SW 1271 (cell line): ENCODE measurements at regions not wholly inside any gene's neighbourhood (a gene's known extent, or its start where the extent isn't known, plus 50 kb on each side); places are given as distances from the start of the nearest gene placed in this dataset.
"Not testable (repeated sequence)": the region's sequence is repeated elsewhere in the genome, so short reads cannot be mapped to it uniquely, and the experiment has no call there.

Experiments
- DNase-seq, 2 experiments: peaks; one replicate each; lab custom pipeline; 2025; lab: John Stamatoyannopoulos, UW

DNA sequence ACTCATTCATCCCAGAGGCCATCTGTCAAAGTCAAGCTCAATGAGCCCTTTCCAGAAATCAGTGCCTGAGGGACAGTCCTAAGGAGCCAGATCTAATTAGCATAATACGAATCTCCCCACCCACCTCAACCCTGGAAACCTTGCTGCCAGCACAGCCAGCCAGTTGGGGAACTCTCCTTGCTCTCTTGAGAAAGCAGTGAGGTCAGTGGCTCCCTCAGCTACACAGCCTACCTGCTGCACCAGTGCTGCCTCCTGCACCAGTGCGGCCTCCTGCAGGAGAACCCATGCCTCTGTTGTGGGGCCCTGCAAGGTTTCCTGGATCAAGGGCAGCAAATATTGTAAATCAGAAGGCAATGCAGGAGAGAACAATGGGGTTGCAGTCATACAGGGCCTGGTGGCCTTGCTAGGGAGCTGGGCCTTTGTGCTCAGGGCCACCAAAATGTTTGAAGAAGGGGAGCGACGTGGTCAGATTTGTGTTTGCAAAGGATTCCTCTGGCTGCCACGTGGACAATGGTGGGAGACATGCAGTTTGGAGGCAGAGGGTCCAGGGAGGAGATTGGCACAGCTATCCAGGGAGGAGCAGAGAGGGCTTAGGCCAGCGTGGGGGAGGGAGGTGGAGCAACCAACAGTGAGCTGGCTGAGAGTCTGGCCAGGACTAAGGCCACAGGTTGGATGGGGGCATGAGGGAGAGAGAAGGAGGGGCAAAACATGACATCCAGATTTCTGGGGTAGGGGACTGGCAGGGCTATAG lies 124.3 kb upstream of the MAMLD1 start:
- DNase-seq = no peak

DNA sequence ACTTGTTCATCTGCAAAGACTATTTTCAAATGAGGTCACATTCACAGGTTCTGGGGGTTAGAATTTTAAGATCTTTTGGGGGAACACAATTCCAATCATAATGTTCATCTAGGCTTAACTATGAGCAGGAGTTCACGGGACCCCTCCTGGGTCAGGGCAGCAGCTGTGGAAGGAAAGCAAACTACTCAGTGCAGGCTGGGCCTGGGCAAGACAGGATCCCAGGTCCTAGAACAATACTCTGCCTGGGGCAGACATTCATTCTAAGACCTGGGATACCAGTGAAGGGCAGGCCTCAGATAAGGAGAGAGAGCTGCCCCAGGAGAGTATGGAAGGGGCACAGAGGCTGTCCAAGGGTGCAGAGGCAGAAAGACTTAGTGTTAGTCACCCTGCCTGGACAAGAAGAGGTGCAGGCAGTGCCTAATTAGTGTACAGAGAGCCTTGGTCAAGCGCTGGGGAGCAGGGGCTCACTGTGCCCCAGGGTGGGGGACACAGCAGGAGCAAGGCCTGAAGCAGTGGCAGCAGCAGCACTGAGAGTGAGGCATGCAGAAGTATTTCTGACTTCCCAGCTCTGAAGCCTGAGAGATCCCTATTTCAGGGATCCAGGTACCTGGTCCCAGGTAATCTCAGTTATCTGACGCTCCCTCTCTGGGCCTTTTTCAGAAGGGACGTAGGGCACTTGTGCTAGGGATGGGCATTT lies 123.0 kb upstream of the MAMLD1 start:
- DNase-seq = no peak

DNA sequence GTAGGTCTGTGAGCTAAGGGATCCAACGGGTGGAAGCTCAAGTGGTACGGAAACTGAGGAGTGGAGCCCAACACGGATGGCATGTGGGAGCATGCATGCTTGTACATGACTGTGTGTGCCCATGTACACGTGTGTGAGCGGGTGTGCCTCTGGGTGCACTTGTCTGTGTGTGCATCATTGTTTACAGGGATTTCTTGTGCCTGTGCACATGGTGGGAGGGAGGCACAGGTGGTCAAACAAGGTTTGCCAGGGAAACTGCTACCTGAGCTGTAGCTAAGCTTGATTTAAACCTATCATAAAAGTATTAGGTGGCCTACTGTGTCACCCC lies 122.5 kb upstream of the MAMLD1 start:
- DNase-seq = no peak

DNA sequence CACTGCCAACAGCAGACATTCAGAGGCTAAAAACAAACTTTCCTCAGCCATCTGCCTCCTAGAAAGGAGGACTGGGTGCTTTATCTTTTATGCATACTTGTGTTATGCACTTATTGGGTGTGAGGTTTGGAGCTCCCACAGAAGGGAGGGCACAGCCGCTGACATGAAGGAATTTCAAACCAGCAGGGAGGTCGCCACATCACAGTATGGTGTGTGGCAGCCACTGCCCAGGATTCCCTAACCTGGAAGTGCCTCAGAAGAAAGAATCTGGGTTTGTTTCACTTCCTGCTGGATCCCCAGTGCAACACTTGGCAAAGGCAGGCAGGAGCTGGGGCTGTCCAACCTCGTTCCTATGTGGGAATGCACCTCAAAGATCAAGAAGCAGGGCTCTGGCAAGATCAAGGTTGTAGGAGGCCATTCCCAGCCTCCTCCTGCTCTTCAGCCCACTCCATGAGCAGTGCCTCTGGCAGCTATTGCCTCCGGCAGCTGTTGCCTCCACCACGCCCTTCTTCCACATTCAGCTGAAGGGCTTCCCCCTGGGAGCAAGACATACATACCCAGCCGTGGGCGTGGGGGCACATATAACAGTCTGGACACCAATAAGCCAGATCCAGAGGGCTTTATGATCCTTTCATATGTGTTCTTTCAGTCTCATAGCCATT lies 109.0 kb upstream of the MAMLD1 start:
- no peak for DNase-seq

DNA sequence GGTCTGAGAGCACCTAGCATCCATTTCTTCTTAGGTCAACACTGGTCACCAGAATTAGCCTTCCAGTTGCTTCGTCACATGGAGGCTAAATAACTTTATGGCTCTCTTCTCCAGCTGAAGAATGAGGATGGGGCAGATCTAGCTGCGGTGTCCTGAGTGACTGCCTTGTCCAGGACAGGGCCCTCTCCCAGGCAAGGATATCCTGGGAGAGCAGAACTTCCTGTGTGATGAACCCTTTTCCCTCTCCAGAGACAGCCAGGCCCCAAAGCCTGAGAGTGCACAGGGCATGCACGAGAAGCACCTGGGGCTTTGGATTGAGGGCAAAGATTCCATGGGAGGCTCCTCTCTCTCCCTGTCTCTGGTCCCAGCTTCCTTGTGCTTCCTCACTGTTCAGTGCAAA lies 108.2 kb upstream of the MAMLD1 start:
- DNase-seq = no peak

DNA sequence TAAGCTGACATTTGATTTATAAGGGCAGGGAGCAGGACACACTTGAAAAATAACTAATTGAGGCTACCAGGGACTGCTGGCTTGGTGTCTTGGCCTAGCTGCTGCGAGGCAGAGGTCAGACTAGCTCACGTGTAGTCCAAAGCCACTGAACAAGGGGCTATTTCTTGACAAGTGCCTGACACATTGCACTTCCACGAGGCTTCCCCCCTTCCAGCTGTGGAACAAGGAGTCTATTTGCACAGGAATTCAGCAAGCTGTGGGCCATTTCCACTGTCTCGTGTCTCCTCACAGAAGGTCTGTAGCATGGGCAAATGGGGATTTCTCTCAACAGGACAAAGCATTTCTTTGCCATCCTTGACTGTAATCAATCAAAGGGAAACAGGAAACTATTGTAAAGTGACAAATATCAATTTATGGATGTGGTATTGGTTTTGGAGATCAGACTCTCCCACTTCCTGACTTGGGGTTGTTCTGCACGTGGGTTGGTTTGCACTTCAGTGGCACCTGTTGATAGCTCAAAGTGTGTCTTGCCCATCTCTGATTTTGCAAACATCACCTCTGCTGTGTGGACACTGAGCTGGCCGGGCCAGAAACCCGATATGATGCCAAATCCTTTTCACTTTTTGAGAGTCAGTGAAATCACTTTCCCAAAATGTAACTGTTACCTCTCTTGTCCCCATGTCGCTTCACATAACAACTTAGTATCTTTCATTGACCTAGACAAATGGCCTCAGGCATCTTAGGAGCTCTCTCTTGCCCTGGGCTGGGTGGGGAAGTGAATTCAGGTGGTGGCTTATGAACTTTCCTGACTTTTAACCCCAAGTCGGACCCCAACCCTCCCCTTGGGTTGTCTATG lies 107.4 kb upstream of the MAMLD1 start:
- no peak for DNase-seq

DNA sequence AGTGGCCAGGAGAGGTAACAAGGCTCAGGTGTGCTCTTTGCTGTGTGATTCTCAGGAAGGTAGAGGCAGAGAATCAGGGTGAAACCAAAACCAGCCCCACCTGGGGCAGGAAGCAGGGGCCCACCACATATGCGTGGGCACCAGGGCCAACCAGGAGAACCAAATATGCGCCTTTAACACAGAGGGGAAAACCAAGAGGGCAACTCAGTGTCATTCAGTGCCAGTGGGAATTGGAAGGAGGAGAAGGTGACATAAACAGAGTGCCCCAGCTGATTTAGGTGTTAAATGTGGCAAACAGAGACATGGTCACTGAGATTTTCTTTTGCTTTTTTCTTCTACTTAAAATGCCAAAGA lies 106.8 kb upstream of the MAMLD1 start:
- DNase-seq = no peak

DNA sequence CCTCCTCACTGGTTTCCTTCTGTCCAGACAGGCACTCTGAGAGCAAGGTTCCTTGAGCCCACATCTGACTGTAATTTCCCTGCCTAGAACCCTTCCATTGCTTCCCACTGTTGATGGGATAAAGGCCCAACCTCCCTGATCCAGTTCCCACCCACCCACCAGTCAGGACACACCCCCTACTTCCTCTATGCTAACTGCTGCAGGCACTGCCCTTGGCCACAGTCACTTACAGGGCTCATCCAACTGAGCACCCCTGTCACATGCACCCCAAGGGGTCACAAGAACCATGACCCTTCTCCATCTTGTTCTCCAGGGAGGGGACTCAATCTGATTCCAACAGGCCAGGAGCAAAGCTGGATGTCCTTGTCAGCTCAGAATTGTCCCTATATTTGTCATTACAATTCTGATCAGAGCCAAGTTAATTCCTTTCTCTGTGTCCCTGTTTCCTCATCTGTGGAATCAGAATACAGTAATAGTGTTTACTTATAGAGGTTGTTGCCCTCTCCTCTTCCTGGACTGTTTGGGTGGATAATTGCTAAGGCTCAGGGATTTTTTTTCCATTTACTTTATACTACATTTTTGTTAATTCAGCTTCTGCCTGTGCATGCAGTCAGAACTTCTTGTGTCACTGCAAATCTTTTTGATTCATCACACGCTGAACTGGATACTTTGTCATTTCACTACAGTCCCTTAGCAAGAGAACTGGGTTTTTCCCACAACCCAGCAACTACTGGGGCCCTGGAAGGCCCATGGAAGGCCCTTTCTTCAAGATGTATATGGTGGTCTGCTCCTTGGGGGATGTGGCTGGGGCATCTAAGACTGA lies 105.6 kb upstream of the MAMLD1 start:
- no peak for DNase-seq

DNA sequence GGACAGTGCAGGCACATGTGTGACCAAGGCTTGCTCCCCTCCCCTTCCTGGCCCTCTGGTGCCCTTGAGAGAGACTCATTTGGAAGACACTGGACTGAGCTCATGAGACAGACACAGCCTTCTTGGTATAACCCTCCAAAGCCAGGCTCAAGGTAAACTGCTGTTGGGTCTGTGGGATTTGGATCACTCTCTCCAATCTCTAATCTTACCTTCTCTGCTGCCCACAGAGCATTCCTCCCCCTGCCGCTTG lies 105.0 kb upstream of the MAMLD1 start:
- no peak for DNase-seq

DNA sequence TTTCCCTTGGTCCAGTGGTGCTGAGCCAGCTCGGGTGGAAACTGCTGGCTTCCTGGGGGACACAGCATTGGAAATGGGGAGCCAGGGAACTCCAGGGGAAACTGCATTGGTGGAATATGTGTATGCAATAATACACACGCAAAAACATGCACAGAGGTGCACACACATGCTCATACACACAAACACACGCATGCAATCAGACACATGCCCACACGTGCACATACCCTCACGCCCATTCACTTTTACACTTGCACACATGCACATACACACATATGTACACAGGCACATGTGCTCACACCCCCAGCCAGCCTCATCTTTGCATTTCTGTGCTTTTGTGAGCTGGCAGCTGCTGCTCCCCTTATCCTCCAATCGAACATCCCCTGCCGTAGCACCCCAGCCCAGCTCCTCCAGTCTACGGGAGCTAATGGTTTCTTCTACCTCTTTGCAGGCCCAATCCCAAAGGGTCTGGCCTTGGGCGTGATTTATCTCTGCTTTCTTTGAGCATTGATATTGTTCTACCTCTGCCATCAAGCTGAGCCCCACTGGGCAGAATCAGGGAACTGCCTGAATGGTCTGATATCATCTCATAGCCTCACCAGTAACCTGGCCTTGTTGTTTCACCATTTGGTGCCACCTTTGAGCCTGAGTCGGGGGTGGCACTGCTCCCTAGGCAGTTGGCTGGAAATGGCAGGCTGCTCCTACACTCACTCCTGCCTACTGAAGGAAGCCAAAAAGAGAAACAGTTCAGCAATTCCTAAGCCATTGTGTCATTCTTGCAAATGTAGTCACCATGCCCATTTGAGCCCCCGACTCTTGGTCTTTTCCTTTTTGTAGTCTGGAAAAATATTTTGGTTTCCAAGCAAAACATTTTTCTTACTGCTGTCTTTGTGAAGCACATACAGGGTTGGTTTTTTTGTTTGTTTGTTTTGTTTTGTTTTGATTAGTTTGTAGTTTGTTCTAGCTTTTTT lies 104.4 kb upstream of the MAMLD1 start:
- DNase-seq = no peak

DNA sequence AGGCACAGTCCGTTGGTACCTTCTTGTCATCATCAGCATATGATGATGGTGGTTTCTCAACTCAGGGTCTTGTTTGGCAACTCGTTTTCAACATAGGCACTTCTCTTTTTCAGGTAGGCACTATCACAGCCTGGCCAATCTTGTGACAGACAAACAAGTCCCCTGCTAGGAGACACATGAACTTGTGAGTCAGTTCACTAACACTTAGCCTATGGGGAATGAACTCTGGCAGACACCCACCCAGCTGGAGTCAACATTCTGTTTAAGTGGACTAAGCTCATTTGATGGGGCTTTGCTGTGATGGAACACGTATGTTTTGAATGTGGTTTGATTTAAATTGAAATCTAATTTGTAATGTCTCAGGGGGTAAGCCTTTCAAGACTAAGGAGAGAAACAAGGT lies 100.7 kb upstream of the MAMLD1 start:
- DNase-seq = no peak

DNA sequence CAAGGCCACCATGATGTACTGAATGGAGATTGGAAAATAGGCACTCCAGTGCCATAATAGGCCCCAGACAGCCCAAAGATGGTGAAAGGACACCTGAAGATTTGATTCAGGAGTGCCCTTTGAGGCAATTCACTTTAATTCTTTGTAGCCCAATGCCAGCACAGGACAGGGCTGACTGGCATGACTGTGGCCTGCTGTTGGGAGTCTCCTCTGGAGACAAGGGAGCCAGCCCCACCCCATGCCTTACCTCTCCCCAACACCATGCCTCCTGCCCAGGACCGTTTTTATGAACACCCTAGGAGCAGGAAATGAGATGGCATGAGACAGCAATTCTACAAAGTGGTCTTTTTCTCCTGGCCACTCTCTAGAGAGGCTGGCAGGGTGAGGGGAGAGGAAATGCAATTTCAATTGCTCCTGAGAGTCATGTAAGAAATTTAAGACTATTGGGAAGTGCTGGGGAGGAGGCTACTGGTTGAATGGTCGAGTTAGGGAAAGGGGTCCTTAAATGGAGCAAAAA lies 94.2 kb upstream of the MAMLD1 start:
- no peak for DNase-seq

DNA sequence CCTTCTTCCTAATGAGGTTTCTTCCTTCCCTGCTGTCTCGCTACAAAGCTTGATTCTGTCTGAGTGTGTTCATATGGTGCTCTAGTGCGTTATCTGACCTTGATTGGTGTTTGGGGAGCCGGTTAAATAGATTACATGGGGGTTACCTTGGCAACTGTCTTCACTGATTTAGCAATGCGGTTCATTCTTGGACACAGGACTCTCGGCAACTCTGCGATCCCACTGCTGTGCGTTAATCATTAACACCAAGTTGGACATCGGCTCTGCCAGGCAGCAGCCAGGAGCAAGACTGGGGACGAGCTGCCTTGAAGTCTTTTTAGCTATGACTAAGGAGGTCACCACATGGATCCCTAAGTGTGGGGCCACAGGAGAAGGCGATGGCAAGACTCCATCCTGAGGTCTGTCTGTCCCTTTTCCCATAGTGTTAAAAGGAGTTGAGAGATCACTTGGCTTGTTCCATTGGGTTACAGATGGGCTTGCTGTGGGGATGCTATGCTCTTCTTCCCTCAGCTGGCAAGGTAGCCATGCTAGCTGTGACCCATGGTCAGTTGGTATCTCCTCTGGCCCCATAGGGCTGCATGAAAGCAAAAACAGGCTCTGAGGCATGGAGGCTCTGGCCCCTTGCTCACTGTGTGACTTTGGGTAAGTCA lies 93.4 kb upstream of the MAMLD1 start:
- no peak for DNase-seq

DNA sequence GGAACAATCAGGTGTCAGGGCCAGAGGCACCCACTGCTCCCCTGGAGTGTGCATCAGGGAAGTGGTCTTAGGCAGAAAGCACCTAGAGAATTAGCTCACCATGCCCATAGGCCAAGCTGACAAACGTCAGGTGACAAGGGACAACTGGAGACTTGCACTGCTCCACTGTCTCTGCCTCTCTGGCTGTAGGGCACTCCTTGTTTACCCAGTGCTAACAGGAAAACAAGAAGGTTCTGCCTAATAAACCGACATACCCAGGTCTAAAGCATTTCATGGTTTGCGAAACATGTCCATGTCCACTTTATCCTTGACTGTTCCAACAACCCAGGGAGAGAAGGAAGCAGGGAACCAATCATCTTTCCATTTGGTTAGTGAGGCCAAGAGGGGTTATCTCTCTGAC lies 92.5 kb upstream of the MAMLD1 start:
- no peak for DNase-seq

DNA sequence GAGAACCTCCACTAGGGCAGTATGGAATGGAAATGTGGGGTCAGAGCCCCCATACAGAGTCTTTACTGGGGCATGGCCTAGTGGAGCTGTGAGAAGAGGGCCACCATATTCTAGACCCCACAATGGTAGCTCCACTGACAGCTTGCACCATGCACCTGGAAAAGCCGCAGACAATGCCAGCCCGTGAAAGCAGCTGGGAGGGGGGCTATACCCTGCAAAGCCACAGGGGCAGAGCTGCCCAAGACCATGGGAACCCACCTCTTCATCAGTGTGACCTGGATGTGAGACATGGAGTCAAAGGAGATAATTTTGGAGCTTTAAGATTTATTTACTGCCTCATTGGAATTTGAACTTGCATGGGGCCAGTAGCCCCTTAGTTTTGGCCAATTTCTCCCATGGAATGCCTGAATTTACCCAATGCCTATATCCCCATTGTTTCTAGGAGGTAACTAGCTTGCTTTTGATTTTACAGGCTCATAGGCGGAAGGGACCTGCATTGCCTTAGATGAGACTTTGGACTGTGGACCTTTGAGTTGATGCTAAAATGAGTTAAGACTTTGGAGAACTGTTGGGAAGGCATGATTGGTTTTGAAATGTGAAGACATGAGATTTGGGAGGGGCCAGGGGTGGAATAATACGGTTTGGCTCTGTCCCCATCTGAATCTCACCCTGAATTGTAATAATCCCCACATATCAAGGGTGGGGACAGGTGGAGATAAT lies 89.4 kb upstream of the MAMLD1 start:
- DNase-seq = not testable (repeated sequence)

DNA sequence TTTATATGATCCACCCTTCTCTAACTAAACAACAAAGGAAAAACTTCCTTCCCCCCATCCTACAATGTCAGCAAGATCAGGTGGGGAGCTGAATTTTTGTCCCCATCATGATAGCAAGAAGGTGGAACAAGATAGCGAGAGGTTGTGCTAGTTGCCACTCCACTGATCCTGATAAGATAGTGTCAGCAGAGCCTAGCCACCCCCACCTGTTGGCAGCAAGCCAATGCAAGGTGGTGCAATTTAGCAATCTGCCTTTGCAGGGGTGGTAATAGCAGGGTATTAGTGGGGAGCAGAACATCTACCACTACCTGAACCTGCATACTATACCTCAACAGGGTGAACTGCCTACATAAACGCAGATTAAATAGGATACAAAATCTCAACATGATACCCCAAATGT lies 80.2 kb upstream of the MAMLD1 start:
- DNase-seq = no peak

DNA sequence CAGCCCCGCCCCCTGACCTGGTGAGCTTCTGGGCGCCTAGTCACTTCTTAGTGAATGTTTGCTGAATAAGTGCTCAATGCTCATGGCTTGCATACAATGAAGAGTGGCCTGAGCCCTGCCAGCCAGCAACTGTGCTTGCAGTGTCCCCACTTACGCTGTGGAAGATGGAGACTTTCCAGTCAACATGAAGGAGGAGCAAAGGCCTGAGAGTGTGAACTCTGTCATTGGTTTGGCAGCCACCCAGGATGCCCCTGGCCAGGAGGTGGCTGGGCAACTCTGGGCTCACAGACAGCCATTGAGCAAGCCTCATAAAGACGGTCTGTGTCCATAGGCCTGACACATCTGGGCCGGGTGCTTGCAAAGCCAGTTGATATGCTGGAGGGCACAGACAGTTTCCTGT lies 72.1 kb upstream of the MAMLD1 start:
- no peak for DNase-seq

DNA sequence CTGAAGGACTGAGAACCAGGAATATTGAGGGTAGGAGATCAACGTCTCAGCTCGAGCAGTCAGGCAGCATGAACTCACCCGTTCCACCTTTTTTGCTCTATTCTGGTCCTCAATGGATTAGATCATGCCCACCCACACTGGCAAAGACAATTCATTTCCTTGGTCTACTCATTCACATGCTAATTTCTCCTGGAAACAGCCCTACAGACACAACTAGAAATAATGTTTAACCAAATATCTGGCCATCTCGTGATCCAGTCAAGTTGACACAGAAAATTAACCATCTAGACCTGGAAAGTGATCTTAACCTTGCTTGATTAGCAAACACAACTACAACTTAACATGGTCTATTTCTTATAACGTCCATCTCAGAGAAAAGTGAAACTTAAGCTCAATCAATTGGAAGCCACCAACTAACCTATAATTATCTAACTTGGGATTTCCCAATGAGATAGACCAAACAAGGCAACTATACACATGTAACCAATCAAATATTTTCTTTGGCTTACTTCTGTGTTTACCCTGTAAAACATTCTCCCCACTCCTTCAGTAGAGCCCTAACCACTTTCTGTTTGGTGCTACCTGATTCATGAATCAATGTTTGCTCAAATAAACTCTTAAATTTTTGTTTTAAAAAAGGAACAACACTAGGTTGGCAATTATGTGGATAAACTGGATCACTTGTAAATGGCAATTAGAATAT lies 69.7 kb upstream of the MAMLD1 start:
- no peak for DNase-seq
